ENCODE measurements at regions not wholly inside any gene's neighbourhood (a gene's known extent, or its start where the extent isn't known, plus 50 kb on each side); places are given as distances from the start of the nearest gene placed in this dataset.

DNA sequence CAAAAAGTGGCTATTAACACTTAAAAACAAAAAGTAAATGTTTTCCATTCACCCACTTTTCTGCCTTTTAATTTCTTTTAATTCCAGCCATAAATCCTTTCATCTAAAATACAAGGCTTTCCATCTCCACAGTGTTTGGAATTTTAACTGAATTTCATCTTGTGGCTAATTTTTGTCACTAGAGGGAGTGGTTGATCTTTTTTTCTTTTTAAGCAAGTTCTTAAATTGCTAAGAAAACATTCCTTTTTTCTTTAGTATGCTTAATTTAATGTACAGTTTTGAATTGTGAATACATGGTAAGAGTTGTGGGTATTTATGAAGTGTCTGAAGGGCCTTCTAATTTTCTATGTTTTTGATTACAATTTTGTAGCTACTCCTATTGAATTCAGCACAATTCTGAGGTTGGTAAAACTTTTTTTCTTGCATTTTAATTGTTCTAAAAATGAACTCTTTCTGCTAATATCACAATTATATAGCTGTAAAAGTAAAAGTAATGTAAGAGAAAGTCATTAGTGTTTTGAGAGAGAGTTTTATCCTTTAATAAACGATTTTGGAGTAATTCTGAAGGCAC is 54.9 kb upstream of the ANK3 start:
- H4K20me1 ChIP-seq (replicated peaks; ENCODE audit: insufficient read depth) = no peaks in the 10 kb centered on the region
- no peaks in the 10 kb centered on the region for H3K36me3 ChIP-seq (ENCODE audit: insufficient read depth)
- no peak for TF ChIP-seq STAT1 (IDR thresholded peaks at IDR 0.05; ENCODE audit: unreplicated experiment)
- TF ChIP-seq, protein P1, sequence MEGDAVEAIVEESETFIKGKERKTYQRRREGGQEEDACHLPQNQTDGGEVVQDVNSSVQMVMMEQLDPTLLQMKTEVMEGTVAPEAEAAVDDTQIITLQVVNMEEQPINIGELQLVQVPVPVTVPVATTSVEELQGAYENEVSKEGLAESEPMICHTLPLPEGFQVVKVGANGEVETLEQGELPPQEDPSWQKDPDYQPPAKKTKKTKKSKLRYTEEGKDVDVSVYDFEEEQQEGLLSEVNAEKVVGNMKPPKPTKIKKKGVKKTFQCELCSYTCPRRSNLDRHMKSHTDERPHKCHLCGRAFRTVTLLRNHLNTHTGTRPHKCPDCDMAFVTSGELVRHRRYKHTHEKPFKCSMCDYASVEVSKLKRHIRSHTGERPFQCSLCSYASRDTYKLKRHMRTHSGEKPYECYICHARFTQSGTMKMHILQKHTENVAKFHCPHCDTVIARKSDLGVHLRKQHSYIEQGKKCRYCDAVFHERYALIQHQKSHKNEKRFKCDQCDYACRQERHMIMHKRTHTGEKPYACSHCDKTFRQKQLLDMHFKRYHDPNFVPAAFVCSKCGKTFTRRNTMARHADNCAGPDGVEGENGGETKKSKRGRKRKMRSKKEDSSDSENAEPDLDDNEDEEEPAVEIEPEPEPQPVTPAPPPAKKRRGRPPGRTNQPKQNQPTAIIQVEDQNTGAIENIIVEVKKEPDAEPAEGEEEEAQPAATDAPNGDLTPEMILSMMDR (conservative IDR thresholded peaks at IDR 0.05; ENCODE audit: low read depth in 2 of 2) = peak; percentile 50 to 83; a peak in 3 of 4 replicates
- Mint-ChIP-seq H3K4me1 (peaks cover 29% of the 10 kb centered on the region), H3K9me3 (no peaks in the 10 kb centered on the region), H3K27me3 (ENCODE audit: insufficient read depth, low read depth, poor library complexity) (no peaks in the 10 kb centered on the region), H3K4me3 (no peak overlapping the region), H3K27ac (no peak overlapping the region), H3K36me3 (ENCODE audit: low read depth) (no peaks in the 10 kb centered on the region)
- H3F3A ChIP-seq (replicated peaks; ENCODE audit: low read depth) = no peaks in the 10 kb centered on the region
- H3K4me2 ChIP-seq = no peak overlapping the region
- no peak overlapping the region for H2AFZ ChIP-seq
- DNase-seq (ENCODE audit: low spot score) = peak; percentile 53
- H3K79me2 ChIP-seq (replicated peaks; ENCODE audit: insufficient read depth) = no peaks in the 10 kb centered on the region
- peaks cover 6% of the 10 kb centered on the region; the same call in 1 of the 2 replicates for H3K4me1 ChIP-seq (ENCODE audit: insufficient read depth)
- ATAC-seq = no peak
- no peaks in the 10 kb centered on the region for H3K27me3 ChIP-seq (ENCODE audit: insufficient read depth)
- no peaks in the 10 kb centered on the region for H3K9me2 ChIP-seq (ENCODE audit: insufficient read depth)
- no peak overlapping the region for H3K27ac ChIP-seq (ENCODE audit: low read depth)
- no peak overlapping the region for H3K4me3 ChIP-seq

DNA sequence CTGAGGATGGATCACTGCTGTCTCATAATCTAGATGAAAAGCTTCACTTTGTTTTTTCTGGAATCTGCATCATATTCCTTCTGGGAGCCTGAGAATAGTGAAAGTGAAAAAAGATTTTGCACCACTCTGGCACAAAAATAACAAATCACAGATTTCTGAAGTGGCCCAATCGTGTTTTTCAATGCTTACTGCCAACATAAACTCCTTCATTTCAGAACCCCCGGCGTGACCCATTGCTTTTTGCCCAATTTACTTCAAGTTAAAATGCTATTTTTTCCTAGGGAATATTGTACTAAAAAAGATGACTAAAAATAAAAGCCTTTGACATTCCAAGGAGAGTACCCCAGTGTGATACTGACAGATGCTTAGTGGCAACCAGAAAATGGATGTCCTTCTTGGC is 53.7 kb upstream of the ANK3 start:
- Histone ChIP-seq H3K27ac (ENCODE audit: low read depth) (no peak overlapping the region), H3K4me3 (no peak overlapping the region), H3K79me2 (replicated peaks; ENCODE audit: insufficient read depth) (no peaks in the 10 kb centered on the region), H3K27me3 (ENCODE audit: insufficient read depth) (no peaks in the 10 kb centered on the region), H3F3A (replicated peaks; ENCODE audit: low read depth) (no peaks in the 10 kb centered on the region), H3K4me1 (ENCODE audit: insufficient read depth) (peaks cover 6% of the 10 kb centered on the region; the same call in 1 of the 2 replicates), H4K20me1 (replicated peaks; ENCODE audit: insufficient read depth) (no peaks in the 10 kb centered on the region), H3K4me2 (no peak overlapping the region), H3K36me3 (ENCODE audit: insufficient read depth) (no peaks in the 10 kb centered on the region), H3K9me2 (ENCODE audit: insufficient read depth) (no peaks in the 10 kb centered on the region), H2AFZ (no peak overlapping the region)
- peaks cover 23% of the 10 kb centered on the region for H3K4me1 Mint-ChIP-seq
- H3K27me3 Mint-ChIP-seq (ENCODE audit: insufficient read depth, low read depth, poor library complexity) = no peaks in the 10 kb centered on the region
- no peak overlapping the region for H3K4me3 Mint-ChIP-seq
- no peaks in the 10 kb centered on the region for H3K36me3 Mint-ChIP-seq (ENCODE audit: low read depth)
- DNase-seq (ENCODE audit: low spot score) = no peak
- no peaks in the 10 kb centered on the region for H3K9me3 Mint-ChIP-seq
- no peak overlapping the region for H3K27ac Mint-ChIP-seq
- ATAC-seq = no peak
- TF ChIP-seq, protein P2, sequence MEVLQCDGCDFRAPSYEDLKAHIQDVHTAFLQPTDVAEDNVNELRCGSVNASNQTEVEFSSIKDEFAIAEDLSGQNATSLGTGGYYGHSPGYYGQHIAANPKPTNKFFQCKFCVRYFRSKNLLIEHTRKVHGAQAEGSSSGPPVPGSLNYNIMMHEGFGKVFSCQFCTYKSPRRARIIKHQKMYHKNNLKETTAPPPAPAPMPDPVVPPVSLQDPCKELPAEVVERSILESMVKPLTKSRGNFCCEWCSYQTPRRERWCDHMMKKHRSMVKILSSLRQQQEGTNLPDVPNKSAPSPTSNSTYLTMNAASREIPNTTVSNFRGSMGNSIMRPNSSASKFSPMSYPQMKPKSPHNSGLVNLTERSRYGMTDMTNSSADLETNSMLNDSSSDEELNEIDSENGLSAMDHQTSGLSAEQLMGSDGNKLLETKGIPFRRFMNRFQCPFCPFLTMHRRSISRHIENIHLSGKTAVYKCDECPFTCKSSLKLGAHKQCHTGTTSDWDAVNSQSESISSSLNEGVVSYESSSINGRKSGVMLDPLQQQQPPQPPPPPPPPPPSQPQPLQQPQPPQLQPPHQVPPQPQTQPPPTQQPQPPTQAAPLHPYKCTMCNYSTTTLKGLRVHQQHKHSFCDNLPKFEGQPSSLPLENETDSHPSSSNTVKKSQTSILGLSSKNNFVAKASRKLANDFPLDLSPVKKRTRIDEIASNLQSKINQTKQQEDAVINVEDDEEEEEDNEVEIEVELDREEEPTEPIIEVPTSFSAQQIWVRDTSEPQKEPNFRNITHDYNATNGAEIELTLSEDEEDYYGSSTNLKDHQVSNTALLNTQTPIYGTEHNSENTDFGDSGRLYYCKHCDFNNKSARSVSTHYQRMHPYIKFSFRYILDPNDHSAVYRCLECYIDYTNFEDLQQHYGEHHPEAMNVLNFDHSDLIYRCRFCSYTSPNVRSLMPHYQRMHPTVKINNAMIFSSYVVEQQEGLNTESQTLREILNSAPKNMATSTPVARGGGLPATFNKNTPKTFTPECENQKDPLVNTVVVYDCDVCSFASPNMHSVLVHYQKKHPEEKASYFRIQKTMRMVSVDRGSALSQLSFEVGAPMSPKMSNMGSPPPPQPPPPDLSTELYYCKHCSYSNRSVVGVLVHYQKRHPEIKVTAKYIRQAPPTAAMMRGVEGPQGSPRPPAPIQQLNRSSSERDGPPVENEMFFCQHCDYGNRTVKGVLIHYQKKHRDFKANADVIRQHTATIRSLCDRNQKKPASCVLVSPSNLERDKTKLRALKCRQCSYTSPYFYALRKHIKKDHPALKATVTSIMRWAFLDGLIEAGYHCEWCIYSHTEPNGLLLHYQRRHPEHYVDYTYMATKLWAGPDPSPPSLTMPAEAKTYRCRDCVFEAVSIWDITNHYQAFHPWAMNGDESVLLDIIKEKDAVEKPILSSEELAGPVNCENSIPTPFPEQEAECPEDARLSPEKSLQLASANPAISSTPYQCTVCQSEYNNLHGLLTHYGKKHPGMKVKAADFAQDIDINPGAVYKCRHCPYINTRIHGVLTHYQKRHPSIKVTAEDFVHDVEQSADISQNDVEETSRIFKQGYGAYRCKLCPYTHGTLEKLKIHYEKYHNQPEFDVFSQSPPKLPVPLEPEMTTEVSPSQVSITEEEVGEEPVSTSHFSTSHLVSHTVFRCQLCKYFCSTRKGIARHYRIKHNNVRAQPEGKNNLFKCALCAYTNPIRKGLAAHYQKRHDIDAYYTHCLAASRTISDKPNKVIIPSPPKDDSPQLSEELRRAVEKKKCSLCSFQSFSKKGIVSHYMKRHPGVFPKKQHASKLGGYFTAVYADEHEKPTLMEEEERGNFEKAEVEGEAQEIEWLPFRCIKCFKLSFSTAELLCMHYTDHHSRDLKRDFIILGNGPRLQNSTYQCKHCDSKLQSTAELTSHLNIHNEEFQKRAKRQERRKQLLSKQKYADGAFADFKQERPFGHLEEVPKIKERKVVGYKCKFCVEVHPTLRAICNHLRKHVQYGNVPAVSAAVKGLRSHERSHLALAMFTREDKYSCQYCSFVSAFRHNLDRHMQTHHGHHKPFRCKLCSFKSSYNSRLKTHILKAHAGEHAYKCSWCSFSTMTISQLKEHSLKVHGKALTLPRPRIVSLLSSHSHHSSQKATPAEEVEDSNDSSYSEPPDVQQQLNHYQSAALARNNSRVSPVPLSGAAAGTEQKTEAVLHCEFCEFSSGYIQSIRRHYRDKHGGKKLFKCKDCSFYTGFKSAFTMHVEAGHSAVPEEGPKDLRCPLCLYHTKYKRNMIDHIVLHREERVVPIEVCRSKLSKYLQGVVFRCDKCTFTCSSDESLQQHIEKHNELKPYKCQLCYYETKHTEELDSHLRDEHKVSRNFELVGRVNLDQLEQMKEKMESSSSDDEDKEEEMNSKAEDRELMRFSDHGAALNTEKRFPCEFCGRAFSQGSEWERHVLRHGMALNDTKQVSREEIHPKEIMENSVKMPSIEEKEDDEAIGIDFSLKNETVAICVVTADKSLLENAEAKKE (CRISPR knock-in tag; IDR thresholded peaks at IDR 0.05) = no peak
- TF ChIP-seq, protein P3, sequence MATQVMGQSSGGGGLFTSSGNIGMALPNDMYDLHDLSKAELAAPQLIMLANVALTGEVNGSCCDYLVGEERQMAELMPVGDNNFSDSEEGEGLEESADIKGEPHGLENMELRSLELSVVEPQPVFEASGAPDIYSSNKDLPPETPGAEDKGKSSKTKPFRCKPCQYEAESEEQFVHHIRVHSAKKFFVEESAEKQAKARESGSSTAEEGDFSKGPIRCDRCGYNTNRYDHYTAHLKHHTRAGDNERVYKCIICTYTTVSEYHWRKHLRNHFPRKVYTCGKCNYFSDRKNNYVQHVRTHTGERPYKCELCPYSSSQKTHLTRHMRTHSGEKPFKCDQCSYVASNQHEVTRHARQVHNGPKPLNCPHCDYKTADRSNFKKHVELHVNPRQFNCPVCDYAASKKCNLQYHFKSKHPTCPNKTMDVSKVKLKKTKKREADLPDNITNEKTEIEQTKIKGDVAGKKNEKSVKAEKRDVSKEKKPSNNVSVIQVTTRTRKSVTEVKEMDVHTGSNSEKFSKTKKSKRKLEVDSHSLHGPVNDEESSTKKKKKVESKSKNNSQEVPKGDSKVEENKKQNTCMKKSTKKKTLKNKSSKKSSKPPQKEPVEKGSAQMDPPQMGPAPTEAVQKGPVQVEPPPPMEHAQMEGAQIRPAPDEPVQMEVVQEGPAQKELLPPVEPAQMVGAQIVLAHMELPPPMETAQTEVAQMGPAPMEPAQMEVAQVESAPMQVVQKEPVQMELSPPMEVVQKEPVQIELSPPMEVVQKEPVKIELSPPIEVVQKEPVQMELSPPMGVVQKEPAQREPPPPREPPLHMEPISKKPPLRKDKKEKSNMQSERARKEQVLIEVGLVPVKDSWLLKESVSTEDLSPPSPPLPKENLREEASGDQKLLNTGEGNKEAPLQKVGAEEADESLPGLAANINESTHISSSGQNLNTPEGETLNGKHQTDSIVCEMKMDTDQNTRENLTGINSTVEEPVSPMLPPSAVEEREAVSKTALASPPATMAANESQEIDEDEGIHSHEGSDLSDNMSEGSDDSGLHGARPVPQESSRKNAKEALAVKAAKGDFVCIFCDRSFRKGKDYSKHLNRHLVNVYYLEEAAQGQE (IDR thresholded peaks at IDR 0.05; ENCODE audit: unreplicated experiment) = no peak
- no peak for TF ChIP-seq NANOG (IDR thresholded peaks at IDR 0.05; ENCODE audit: borderline replicate concordance)
- TF ChIP-seq, protein P4, sequence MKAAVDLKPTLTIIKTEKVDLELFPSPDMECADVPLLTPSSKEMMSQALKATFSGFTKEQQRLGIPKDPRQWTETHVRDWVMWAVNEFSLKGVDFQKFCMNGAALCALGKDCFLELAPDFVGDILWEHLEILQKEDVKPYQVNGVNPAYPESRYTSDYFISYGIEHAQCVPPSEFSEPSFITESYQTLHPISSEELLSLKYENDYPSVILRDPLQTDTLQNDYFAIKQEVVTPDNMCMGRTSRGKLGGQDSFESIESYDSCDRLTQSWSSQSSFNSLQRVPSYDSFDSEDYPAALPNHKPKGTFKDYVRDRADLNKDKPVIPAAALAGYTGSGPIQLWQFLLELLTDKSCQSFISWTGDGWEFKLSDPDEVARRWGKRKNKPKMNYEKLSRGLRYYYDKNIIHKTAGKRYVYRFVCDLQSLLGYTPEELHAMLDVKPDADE (IDR thresholded peaks at IDR 0.05) = no peak

Measured in GM23338 (cell line).